ENCODE measurements at regions not wholly inside any gene's neighbourhood (a gene's known extent, or its start where the extent isn't known, plus 50 kb on each side); places are given as distances from the start of the nearest gene placed in this dataset.

DNA sequence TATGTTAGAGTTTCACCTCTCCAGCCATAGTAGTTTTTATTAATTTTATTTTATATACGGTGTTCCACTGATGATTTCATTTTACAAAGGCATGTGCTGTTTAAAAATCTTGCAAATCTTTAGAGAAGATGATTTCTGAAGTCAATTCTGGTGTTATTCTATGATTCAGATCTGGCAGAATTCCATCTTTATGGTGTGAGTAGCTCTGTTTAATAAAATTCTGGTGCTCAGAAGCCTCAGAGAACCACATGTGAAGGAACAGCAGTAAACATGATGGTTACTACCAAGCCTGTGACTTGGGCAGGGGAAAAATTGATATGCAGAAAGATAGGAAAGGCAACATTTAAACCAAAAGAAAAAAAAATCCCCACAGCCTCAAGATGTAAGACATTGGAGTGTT is 299.7 kb downstream of the NPR3 start:
- H3K36me3 ChIP-seq, result no peaks in the 10 kb centered on the region
- intact Hi-C loops (cut with DNase I), result no loop called here
- no peak overlapping the region for H3K4me3 ChIP-seq
- TF ChIP-seq, protein P1, sequence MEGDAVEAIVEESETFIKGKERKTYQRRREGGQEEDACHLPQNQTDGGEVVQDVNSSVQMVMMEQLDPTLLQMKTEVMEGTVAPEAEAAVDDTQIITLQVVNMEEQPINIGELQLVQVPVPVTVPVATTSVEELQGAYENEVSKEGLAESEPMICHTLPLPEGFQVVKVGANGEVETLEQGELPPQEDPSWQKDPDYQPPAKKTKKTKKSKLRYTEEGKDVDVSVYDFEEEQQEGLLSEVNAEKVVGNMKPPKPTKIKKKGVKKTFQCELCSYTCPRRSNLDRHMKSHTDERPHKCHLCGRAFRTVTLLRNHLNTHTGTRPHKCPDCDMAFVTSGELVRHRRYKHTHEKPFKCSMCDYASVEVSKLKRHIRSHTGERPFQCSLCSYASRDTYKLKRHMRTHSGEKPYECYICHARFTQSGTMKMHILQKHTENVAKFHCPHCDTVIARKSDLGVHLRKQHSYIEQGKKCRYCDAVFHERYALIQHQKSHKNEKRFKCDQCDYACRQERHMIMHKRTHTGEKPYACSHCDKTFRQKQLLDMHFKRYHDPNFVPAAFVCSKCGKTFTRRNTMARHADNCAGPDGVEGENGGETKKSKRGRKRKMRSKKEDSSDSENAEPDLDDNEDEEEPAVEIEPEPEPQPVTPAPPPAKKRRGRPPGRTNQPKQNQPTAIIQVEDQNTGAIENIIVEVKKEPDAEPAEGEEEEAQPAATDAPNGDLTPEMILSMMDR (IDR thresholded peaks at IDR 0.05), result no peak
- no peaks in the 10 kb centered on the region for H3K4me1 ChIP-seq
- no peak for DNase-seq (ENCODE audit: low spot score in 2 of 2)
- H3K27ac ChIP-seq, result no peak overlapping the region
- H3K9me3 ChIP-seq, result peaks cover 0 to 14% of the 10 kb centered on the region in 2 donors
- no peaks in the 10 kb centered on the region for H3K27me3 ChIP-seq

- DNase-seq (ENCODE audit: low spot score in 2 of 2), result no peak
- peaks cover 0 to 14% of the 10 kb centered on the region in 2 donors for H3K9me3 ChIP-seq
- intact Hi-C loops (cut with DNase I), result no loop called here
- H3K4me1 ChIP-seq, result no peaks in the 10 kb centered on the region
- H3K4me3 ChIP-seq, result no peak overlapping the region
- no peaks in the 10 kb centered on the region for H3K27me3 ChIP-seq
- TF ChIP-seq, protein P1 (IDR thresholded peaks at IDR 0.05), result no peak
- no peaks in the 10 kb centered on the region for H3K36me3 ChIP-seq
- H3K27ac ChIP-seq, result no peak overlapping the region
These were observed 300.7 kb downstream of the NPR3 start for GRCh38 chr5:33011801-33012200.

DNA sequence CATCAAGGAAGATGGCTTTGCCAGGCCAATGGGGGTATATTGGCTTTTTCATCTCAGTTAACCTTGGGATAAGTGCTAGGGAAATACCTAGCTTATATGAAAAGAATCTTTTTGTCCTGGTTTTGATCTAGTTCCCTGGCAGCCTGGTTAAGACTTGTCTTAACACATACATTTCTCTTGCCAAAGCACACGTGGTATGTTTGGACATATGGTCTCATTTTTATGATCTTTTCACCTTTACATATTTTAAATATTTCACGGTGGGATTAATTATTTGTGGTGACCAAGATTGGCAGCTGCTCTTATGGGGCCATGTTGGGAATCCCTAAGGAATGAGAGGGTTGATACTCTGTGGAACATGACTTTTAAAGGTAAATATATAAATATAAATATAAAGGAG is 312.5 kb downstream of the NPR3 start:
- Histone ChIP-seq H3K27ac (no peak overlapping the region), H3K27me3 (no peaks in the 10 kb centered on the region), H3K4me3 (no peak overlapping the region), H3K4me1 (no peaks in the 10 kb centered on the region), H3K9me3 (no peaks in the 10 kb centered on the region), H3K36me3 (no peaks in the 10 kb centered on the region)
- TF ChIP-seq, protein P1 (IDR thresholded peaks at IDR 0.05), result no peak
- intact Hi-C loops (cut with DNase I), result no loop called here
- no peak for DNase-seq (ENCODE audit: low spot score in 2 of 2)

DNA sequence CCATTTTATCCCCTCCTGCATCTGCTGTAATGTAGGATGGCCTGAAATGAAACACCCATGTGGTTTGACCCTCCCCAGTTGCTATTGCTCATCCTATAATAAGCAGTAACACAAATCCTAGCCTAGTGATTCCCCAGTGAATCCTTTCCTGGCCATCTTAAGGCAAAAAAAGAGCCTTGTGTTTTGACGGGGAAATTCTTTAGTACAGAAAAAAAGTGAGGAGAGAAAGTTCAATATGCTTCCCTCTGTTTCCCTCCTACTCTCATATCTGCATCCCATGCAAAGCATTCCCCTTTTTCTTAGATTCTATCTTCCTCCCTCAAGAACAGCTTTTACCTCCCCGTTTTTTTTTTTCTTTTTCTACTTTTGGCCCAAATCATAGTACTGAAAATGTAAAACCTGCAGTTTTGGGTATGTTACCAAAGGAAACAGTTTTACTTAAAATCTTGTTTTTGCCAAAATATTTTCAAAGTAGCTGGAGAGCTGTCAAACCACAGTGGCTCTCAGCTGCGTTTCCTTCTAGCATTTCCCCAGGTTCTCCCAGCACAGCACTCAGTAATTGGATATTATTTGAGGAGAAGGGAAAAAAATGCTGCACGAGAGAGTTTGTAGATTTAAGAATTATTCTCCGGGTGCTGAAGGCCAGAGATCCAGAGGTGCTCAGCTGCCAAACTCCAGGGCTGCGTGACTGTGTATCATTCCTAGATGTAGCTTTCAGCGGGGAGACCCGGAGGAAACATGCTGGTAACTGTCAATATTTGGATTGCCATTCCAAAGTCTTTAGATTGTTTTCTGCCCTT is 321.4 kb downstream of the NPR3 start:
- intact Hi-C loops (cut with DNase I), result no loop called here

DNA sequence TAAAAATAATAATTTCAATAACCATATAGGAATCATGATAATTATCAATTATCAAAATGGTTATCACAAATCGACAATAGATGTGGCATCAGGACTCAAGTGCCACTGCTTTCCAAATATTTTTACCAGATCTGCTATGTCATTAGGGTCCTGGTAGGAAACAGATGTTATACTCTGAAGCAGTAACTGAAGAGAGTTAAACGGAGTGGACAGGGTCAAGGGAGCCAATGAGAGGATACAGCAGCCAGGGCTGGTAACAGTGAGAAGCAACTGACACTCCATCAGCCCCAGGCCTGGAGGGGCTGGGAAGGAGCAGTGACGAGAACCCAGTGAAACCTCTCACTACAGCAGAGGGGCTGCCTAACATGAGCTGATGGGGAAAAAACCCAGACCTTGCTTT is 322.4 kb downstream of the NPR3 start:
- H3K36me3 ChIP-seq, result no peaks in the 10 kb centered on the region
- H3K9me3 ChIP-seq, result no peaks in the 10 kb centered on the region
- no peaks in the 10 kb centered on the region for H3K4me1 ChIP-seq
- no peaks in the 10 kb centered on the region for H3K27me3 ChIP-seq
- no peak for DNase-seq (ENCODE audit: low spot score in 2 of 2)
- TF ChIP-seq, protein P1 (IDR thresholded peaks at IDR 0.05), result no peak
- intact Hi-C loops (cut with DNase I), result no loop called here
- H3K27ac ChIP-seq, result no peak overlapping the region
- H3K4me3 ChIP-seq, result no peak overlapping the region

More for the DNA sequence above, 321.4 kb downstream of the NPR3 start:
- Histone ChIP-seq H3K9me3 (no peaks in the 10 kb centered on the region), H3K4me1 (no peaks in the 10 kb centered on the region), H3K4me3 (peak overlapping the region in 1 of 2 donors; percentile 30), H3K27me3 (no peaks in the 10 kb centered on the region), H3K36me3 (no peaks in the 10 kb centered on the region), H3K27ac (peak overlapping the region in 1 of 2 donors; percentile 41)
- DNase-seq (ENCODE audit: low spot score in 2 of 2), result no peak
- TF ChIP-seq, protein P1 (IDR thresholded peaks at IDR 0.05), result no peak

Data from ascending aorta (tissue), 2 donors.